Chondrocyte (in vitro differentiated cells): ENCODE measurements at regions not wholly inside any gene's neighbourhood (a gene's known extent, or its start where the extent isn't known, plus 50 kb on each side); places are given as distances from the start of the nearest gene placed in this dataset.
A peak's percentile ranks its signal among the peaks of the same experiment; 100 is the strongest.

Source experiments
- DNase-seq: peaks from one replicate; pipeline ENCODE4 v3.0.0; 2021; ENCODE audit warnings: mixed read lengths, low spot score
- H3K27ac Mint-ChIP-seq: one replicate; pipeline ENCODE4 v1.8.0; 2021; ENCODE audit warnings: mild to moderate bottlenecking, moderate library complexity, mixed read lengths; ENCODE audit not compliant: unreplicated experiment
- H3K27me3 Mint-ChIP-seq: 2 replicates; pipeline ENCODE4 v1.8.0; 2021; ENCODE audit warnings: low read depth, mixed read lengths
- H3K36me3 Mint-ChIP-seq: 2 replicates; pipeline ENCODE4 v1.8.0; 2021; ENCODE audit warnings: low read depth, mixed read lengths
- H3K4me1 Mint-ChIP-seq: 2 replicates; pipeline ENCODE4 v1.8.0; 2021; ENCODE audit warnings: low read depth, mild to moderate bottlenecking, mixed read lengths
- H3K4me3 Mint-ChIP-seq: one replicate; pipeline ENCODE4 v1.8.0; 2021; ENCODE audit warnings: mild to moderate bottlenecking, moderate library complexity, mixed read lengths; ENCODE audit not compliant: unreplicated experiment
- H3K9me3 Mint-ChIP-seq: 2 replicates; pipeline ENCODE4 v1.8.0; 2021; ENCODE audit warnings: low read depth, mixed read lengths
- CTCF ChIP-seq: fragments of 200-600 bp; sonication (generic); IDR thresholded peaks from 2 replicates; pipeline ENCODE4 v1.5.0; 2021; ENCODE audit warnings: antibody characterized with exemption, mild to moderate bottlenecking, moderate library complexity

- peaks cover 18% of the 10 kb centered on the region for H3K4me1 Mint-ChIP-seq
- no peak overlapping the region for H3K27ac Mint-ChIP-seq
- H3K4me3 Mint-ChIP-seq: no peak overlapping the region
- H3K9me3 Mint-ChIP-seq: no peaks in the 10 kb centered on the region
- peaks cover 39% of the 10 kb centered on the region for H3K27me3 Mint-ChIP-seq
- no peak for DNase-seq
- no peak for TF ChIP-seq CTCF
- H3K36me3 Mint-ChIP-seq: no peaks in the 10 kb centered on the region
Observed at GRCh38 chr9:84138541-84138940, 157.9 kb downstream of the RMI1 start.

- Mint-ChIP-seq H3K36me3 (no peaks in the 10 kb centered on the region), H3K4me1 (peaks cover 18% of the 10 kb centered on the region), H3K9me3 (no peaks in the 10 kb centered on the region), H3K4me3 (no peak overlapping the region), H3K27me3 (peaks cover 40% of the 10 kb centered on the region), H3K27ac (no peak overlapping the region)
- no peak for TF ChIP-seq CTCF
- no peak for DNase-seq
Observed at GRCh38 chr9:84139296-84140070, 158.9 kb downstream of the RMI1 start.

GRCh38 chr9:84140535-84141101, 160.0 kb downstream of the RMI1 start:
- H3K27me3 Mint-ChIP-seq: peaks cover 34% of the 10 kb centered on the region
- TF ChIP-seq CTCF: no peak
- DNase-seq: no peak
- peak overlapping the region; percentile 74 for H3K4me3 Mint-ChIP-seq
- H3K9me3 Mint-ChIP-seq: no peaks in the 10 kb centered on the region
- H3K36me3 Mint-ChIP-seq: no peaks in the 10 kb centered on the region
- no peak overlapping the region for H3K27ac Mint-ChIP-seq
- H3K4me1 Mint-ChIP-seq: peaks cover 18% of the 10 kb centered on the region

- TF ChIP-seq CTCF: no peak
- Mint-ChIP-seq H3K4me1 (peaks cover 25% of the 10 kb centered on the region), H3K9me3 (no peaks in the 10 kb centered on the region), H3K27me3 (peaks cover 34% of the 10 kb centered on the region), H3K36me3 (no peaks in the 10 kb centered on the region), H3K4me3 (no peak overlapping the region), H3K27ac (no peak overlapping the region)
- no peak for DNase-seq
Observed at GRCh38 chr9:84141741-84142370, 161.3 kb downstream of the RMI1 start.

GRCh38 chr9:84145031-84145430, 164.4 kb downstream of the RMI1 start:
- Mint-ChIP-seq H3K9me3 (no peaks in the 10 kb centered on the region), H3K27me3 (peaks cover 27% of the 10 kb centered on the region), H3K4me1 (peaks cover 22% of the 10 kb centered on the region), H3K36me3 (no peaks in the 10 kb centered on the region), H3K4me3 (no peak overlapping the region), H3K27ac (no peak overlapping the region)
- DNase-seq: no peak
- TF ChIP-seq CTCF: no peak
